HG02884 (cell line): ENCODE measurements at regions not wholly inside any gene's neighbourhood (a gene's known extent, or its start where the extent isn't known, plus 50 kb on each side); places are given as distances from the start of the nearest gene placed in this dataset.
"Not testable (repeated sequence)": the region's sequence is repeated elsewhere in the genome, so short reads cannot be mapped to it uniquely, and the experiment has no call there.

Experiments used
- ATAC-seq: cut with Tn5 transposase; IDR thresholded peaks from one replicate; pipeline ENCODE4 v1.9.1; 2021; ENCODE audit warnings: mild to moderate bottlenecking, moderate library complexity; ENCODE audit not compliant: unreplicated experiment

GRCh38 chr2:67616749-67617148 lies 219.6 kb downstream of the ETAA1 start:
- peak; percentile 89 for ATAC-seq

- ATAC-seq, result no peak
Observed at GRCh38 chr2:67619204-67619603, 222.1 kb downstream of the ETAA1 start.

- not testable (repeated sequence) for ATAC-seq
Observed at GRCh38 chr2:67623741-67624140, 226.6 kb downstream of the ETAA1 start.

- ATAC-seq, result no peak
Observed at GRCh38 chr2:67625178-67625577, 228.0 kb downstream of the ETAA1 start.

GRCh38 chr2:67625690-67626475 lies 228.8 kb downstream of the ETAA1 start:
- ATAC-seq, result no peak

GRCh38 chr2:67626656-67627055 lies 229.5 kb downstream of the ETAA1 start:
- no peak for ATAC-seq

GRCh38 chr2:67627456-67628207 lies 230.5 kb downstream of the ETAA1 start:
- ATAC-seq, result no peak

- no peak for ATAC-seq
Observed at GRCh38 chr2:67628892-67629291, 231.8 kb downstream of the ETAA1 start.

GRCh38 chr2:67631483-67631882 lies 234.3 kb downstream of the ETAA1 start:
- ATAC-seq, result no peak

- ATAC-seq, result no peak
Observed at GRCh38 chr2:67633212-67633856, 236.2 kb downstream of the ETAA1 start.

- ATAC-seq, result no peak
Observed at GRCh38 chr2:67638146-67638545, 241.0 kb downstream of the ETAA1 start.

- no peak for ATAC-seq
Observed at GRCh38 chr2:67641312-67642045, 244.3 kb downstream of the ETAA1 start.

GRCh38 chr2:67642046-67642382 lies 244.9 kb downstream of the ETAA1 start:
- ATAC-seq, result no peak

GRCh38 chr2:67642961-67643360 lies 245.8 kb downstream of the ETAA1 start:
- no peak for ATAC-seq

GRCh38 chr2:67645280-67646138 lies 248.4 kb downstream of the ETAA1 start:
- no peak for ATAC-seq

- ATAC-seq, result no peak
Observed at GRCh38 chr2:67646714-67647333, 249.7 kb downstream of the ETAA1 start.

- ATAC-seq, result no peak
Observed at GRCh38 chr2:67649331-67650261, 252.5 kb downstream of the ETAA1 start.

GRCh38 chr2:67650291-67651133 lies 253.4 kb downstream of the ETAA1 start:
- ATAC-seq, result peak; percentile 46
